ENCODE measurements at regions not wholly inside any gene's neighbourhood (a gene's known extent, or its start where the extent isn't known, plus 50 kb on each side); places are given as distances from the start of the nearest gene placed in this dataset.

GRCh38 chr2:5759949-5760348 lies 67.8 kb downstream of the SOX11 start (continued):
- no peak for TF ChIP-seq CTCF (IDR thresholded peaks at IDR 0.05; ENCODE audit: control extremely low read depth in 1 of 3, insufficient read depth in 1 of 3, low read depth in 1 of 3, low read length in 3 of 3)
- no peak for TF ChIP-seq SP2 (IDR thresholded peaks at IDR 0.05; ENCODE audit: low read length)
- TF ChIP-seq JUN (IDR thresholded peaks at IDR 0.05; ENCODE audit: low read depth, low read length) = no peak
- no peak for TF ChIP-seq KDM4A (IDR thresholded peaks at IDR 0.05; ENCODE audit: low read depth, low read length, severe bottlenecking)
- no peak for TF ChIP-seq EP300 (IDR thresholded peaks at IDR 0.05; ENCODE audit: borderline replicate concordance in 1 of 2, low read depth in 2 of 2, low read length in 2 of 2)
- TF ChIP-seq EGR1 (IDR thresholded peaks at IDR 0.05; ENCODE audit: borderline replicate concordance, low read depth, low read length) = no peak
- TF ChIP-seq E2F6 (IDR thresholded peaks at IDR 0.05) = no peak

Measured in H1 (cell line).